IMR-90 (cell line): ENCODE measurements at regions not wholly inside any gene's neighbourhood (a gene's known extent, or its start where the extent isn't known, plus 50 kb on each side); places are given as distances from the start of the nearest gene placed in this dataset.

ENCODE experiments used
- ATAC-seq: fragments of 200-7000 bp; cut with Tn5 transposase; 2 replicates; pipeline ENCODE4 v1.9.1; 2020; ENCODE audit warnings: low read depth, mild to moderate bottlenecking, moderate library complexity
- BruUV-seq: library from RNA; stranded (reverse); fragments of 400-500 nt; replicated peaks from 2 replicates; lab custom pipeline; 2021; lab: Mats Ljungman, UMichigan
- CTCF ChIA-PET: fragments of 300-600 bp; formaldehyde crosslinking; extraction: SDS; loops from one replicate; lab custom pipeline; 2021; ENCODE audit warnings: antibody characterized with exemption; lab: Yijun Ruan, JAX
- POLR2A ChIA-PET: fragments of 300-600 bp; sonication (Branson Sonifier 250); formaldehyde crosslinking; loops from one replicate; lab custom pipeline; 2022; ENCODE audit warnings: antibody characterized with exemption; ENCODE audit not compliant: unreplicated experiment; lab: Charles Lee
- DNase-seq: peaks from one replicate; pipeline ENCODE4 v3.0.0; 2013
- H2AFZ ChIP-seq: replicated peaks from 2 replicates; pipeline ENCODE3; 2013; ENCODE audit warnings: low read length, mild to moderate bottlenecking; ENCODE audit not compliant: poor library complexity
- H2AK5ac ChIP-seq: 2 replicates; pipeline ENCODE4 v1.6.1; 2013; ENCODE audit warnings: low read depth, low read length, inconsistent platforms
- H2AK9ac ChIP-seq: replicated peaks from 2 replicates; pipeline ENCODE3; 2013; ENCODE audit warnings: mild to moderate bottlenecking, low read depth, low read length, moderate library complexity; ENCODE audit not compliant: poor library complexity
- H2BK120ac ChIP-seq: 2 replicates; pipeline ENCODE4 v1.6.1; 2013; ENCODE audit warnings: low read depth, low read length, inconsistent platforms
- H2BK15ac ChIP-seq: 3 replicates; pipeline ENCODE4 v1.6.1; 2013; ENCODE audit warnings: low read depth, low read length, inconsistent platforms
- H2BK20ac ChIP-seq: 2 replicates; pipeline ENCODE4 v1.6.1; 2013; ENCODE audit warnings: low read depth, mild to moderate bottlenecking, inconsistent platforms, low read length, moderate library complexity
- H2BK5ac ChIP-seq: 2 replicates; pipeline ENCODE4 v1.6.1; 2013; ENCODE audit warnings: mild to moderate bottlenecking, low read depth, low read length, inconsistent platforms; ENCODE audit not compliant: poor library complexity, severe bottlenecking
- H3K14ac ChIP-seq: replicated peaks from 2 replicates; pipeline ENCODE4 v1.6.1; 2013; ENCODE audit warnings: low read depth, low read length, inconsistent platforms
- H3K18ac ChIP-seq: 2 replicates; pipeline ENCODE4 v1.6.1; 2013; ENCODE audit warnings: low read depth, low read length, control low read depth
- H3K23ac ChIP-seq: 2 replicates; pipeline ENCODE4 v1.6.1; 2013; ENCODE audit warnings: low read depth, low read length, inconsistent platforms
- H3K27ac ChIP-seq: 2 replicates; pipeline ENCODE4 v1.5.1; 2013; ENCODE audit warnings: mild to moderate bottlenecking, control low read depth, low read length; ENCODE audit not compliant: insufficient read depth
- H3K27me3 ChIP-seq: 2 replicates; pipeline ENCODE4 v1.6.1; 2013; ENCODE audit warnings: low read length; ENCODE audit not compliant: control insufficient read depth, insufficient read depth
- H3K36me3 ChIP-seq: 2 replicates; pipeline ENCODE4 v1.6.1; 2013; ENCODE audit warnings: low read length, mixed read lengths; ENCODE audit not compliant: control insufficient read depth, insufficient read depth
- H3K4ac ChIP-seq: 2 replicates; pipeline ENCODE4 v1.6.1; 2013; ENCODE audit warnings: low read depth, low read length, inconsistent platforms
- H3K4me1 ChIP-seq: 2 replicates; pipeline ENCODE4 v1.6.1; 2013; ENCODE audit warnings: low read length, mixed read lengths; ENCODE audit not compliant: control insufficient read depth, insufficient read depth
- H3K4me2 ChIP-seq: 2 replicates; pipeline ENCODE4 v1.6.1; 2013; ENCODE audit warnings: low read depth, mild to moderate bottlenecking, control low read depth, low read length, moderate library complexity
- H3K4me3 ChIP-seq: 2 replicates; pipeline ENCODE4 v1.5.1; 2013; ENCODE audit warnings: low read depth, mild to moderate bottlenecking, control low read depth, low read length, moderate library complexity; ENCODE audit not compliant: insufficient read depth
- H3K56ac ChIP-seq: 2 replicates; pipeline ENCODE4 v1.6.1; 2013; ENCODE audit warnings: low read length, inconsistent platforms; ENCODE audit not compliant: insufficient read depth; ENCODE audit errors: extremely low read depth
- H3K79me1 ChIP-seq, 2 experiments: 2 replicates each; pipeline ENCODE4 v1.6.1; 2013; ENCODE audit warnings: low read length in 2 of 2, inconsistent platforms in 1 of 2, low read depth in 1 of 2
- H3K9ac ChIP-seq: 2 replicates; pipeline ENCODE4 v1.6.1; 2013; ENCODE audit warnings: low read depth, low read length, control low read depth
- H3K9me1 ChIP-seq: 2 replicates; pipeline ENCODE4 v1.6.1; 2013; ENCODE audit warnings: low read length, inconsistent platforms; ENCODE audit not compliant: insufficient read depth
- H3K9me3 ChIP-seq: 2 replicates; pipeline ENCODE4 v1.6.1; 2013; ENCODE audit warnings: low read length; ENCODE audit not compliant: control insufficient read depth, insufficient read depth
- H4K20me1 ChIP-seq: 2 replicates; pipeline ENCODE4 v1.6.1; 2013; ENCODE audit warnings: low read length, inconsistent platforms; ENCODE audit not compliant: insufficient read depth
- H4K5ac ChIP-seq: 2 replicates; pipeline ENCODE4 v1.6.1; 2013; ENCODE audit warnings: mild to moderate bottlenecking, low read depth, low read length, control low read depth
- H4K8ac ChIP-seq, 2 experiments: 2 replicates each; pipeline ENCODE4 v1.6.1; 2013; ENCODE audit warnings: low read depth in 2 of 2, low read length in 2 of 2, control low read depth in 1 of 2, inconsistent platforms in 1 of 2
- H4K91ac ChIP-seq: 2 replicates; pipeline ENCODE4 v1.6.1; 2013; ENCODE audit warnings: low read depth, low read length, inconsistent platforms; ENCODE audit not compliant: insufficient read depth
- BHLHE40 ChIP-seq: fragments of 150-350 bp; IDR thresholded peaks from 2 replicates; pipeline ENCODE4 v1.6.1; 2016; ENCODE audit warnings: mild to moderate bottlenecking, low read depth, low read length
- CEBPB ChIP-seq: IDR thresholded peaks from 2 replicates; pipeline ENCODE4 v1.6.1; 2012; ENCODE audit warnings: low read depth, low read length, improper control_type of control experiment
- CHD1 ChIP-seq: IDR thresholded peaks from 2 replicates; pipeline ENCODE4 v1.6.1; 2012; ENCODE audit warnings: low read depth, low read length, improper control_type of control experiment
- CTCF ChIP-seq: conservative IDR thresholded peaks from 2 replicates; pipeline ENCODE4 v1.5.1; 2012; ENCODE audit warnings: mild to moderate bottlenecking, low read depth, low read length, improper control_type of control experiment
- FOS ChIP-seq: fragments of 150-350 bp; IDR thresholded peaks from 2 replicates; pipeline ENCODE4 v1.6.1; 2016; ENCODE audit warnings: low read depth, low read length
- MAFK ChIP-seq: IDR thresholded peaks from 2 replicates; pipeline ENCODE4 v1.6.1; 2012; ENCODE audit warnings: low read depth, low read length, improper control_type of control experiment
- MAZ ChIP-seq: IDR thresholded peaks from 2 replicates; pipeline ENCODE4 v1.6.1; 2012; ENCODE audit warnings: low read depth, mild to moderate bottlenecking, low read length, improper control_type of control experiment, moderate library complexity, borderline replicate concordance
- NFE2L2 ChIP-seq: fragments of 150-350 bp; IDR thresholded peaks from 2 replicates; pipeline ENCODE4 v1.6.1; 2016; ENCODE audit warnings: low read depth, mild to moderate bottlenecking, low read length
- POLR2A ChIP-seq: IDR thresholded peaks from 2 replicates; pipeline ENCODE4 v1.6.1; 2012; ENCODE audit warnings: mild to moderate bottlenecking, low read depth, low read length
- RAD21 ChIP-seq: IDR thresholded peaks from 2 replicates; pipeline ENCODE4 v1.6.1; 2012; ENCODE audit warnings: low read length, improper control_type of control experiment
- RCOR1 ChIP-seq: IDR thresholded peaks from 2 replicates; pipeline ENCODE4 v1.6.1; 2012; ENCODE audit warnings: mild to moderate bottlenecking, low read length, improper control_type of control experiment; ENCODE audit not compliant: insufficient replicate concordance
- RFX5 ChIP-seq: IDR thresholded peaks from 2 replicates; pipeline ENCODE4 v1.8.0; 2012; ENCODE audit warnings: low read depth, mild to moderate bottlenecking, low read length, moderate library complexity
- SMC3 ChIP-seq: fragments of 150-350 bp; IDR thresholded peaks from 2 replicates; pipeline ENCODE4 v1.6.1; 2016; ENCODE audit warnings: low read depth, mild to moderate bottlenecking, antibody characterized with exemption, low read length, moderate library complexity
- WGBS, 2 experiments: methylation state at CpG; one replicate each; pipeline versions ENCODE4 v1.1.5 to v1.1.7; 2013; ENCODE audit warnings: missing lambda C conversion rate in 2 of 2; ENCODE audit not compliant: insufficient read length in 1 of 2; ENCODE audit errors: extremely low coverage in 2 of 2; 5-methylcytosine and 5-hydroxymethylcytosine counted together
- dilution Hi-C: fragments of 300-500 bp; cut with HindIII; formaldehyde crosslinking; loops from one replicate; pipeline ENCODE4 v1.14.3; 2018; ENCODE audit warnings: low sequenced_read_pairs; ENCODE audit not compliant: unreplicated experiment
- in situ Hi-C: fragments of 300-500 bp; cut with MboI; formaldehyde crosslinking; loops from 3 replicates; pipeline ENCODE4 v1.14.3; 2019; ENCODE audit warnings: low sequenced_read_pairs, inconsistent platforms, mixed read lengths
- intact Hi-C: fragments of 100-400 bp; cut with micrococcal nuclease; formaldehyde crosslinking; loops from 2 replicates; pipeline ENCODE4 v1.10.0; 2022
- TF ChIP-seq, protein P1 (sequence below): fragments of 150-350 bp; IDR thresholded peaks from 2 replicates; pipeline ENCODE4 v1.6.1; 2017; ENCODE audit warnings: mild to moderate bottlenecking, antibody characterized with exemption, low read length, low read depth

DNA sequence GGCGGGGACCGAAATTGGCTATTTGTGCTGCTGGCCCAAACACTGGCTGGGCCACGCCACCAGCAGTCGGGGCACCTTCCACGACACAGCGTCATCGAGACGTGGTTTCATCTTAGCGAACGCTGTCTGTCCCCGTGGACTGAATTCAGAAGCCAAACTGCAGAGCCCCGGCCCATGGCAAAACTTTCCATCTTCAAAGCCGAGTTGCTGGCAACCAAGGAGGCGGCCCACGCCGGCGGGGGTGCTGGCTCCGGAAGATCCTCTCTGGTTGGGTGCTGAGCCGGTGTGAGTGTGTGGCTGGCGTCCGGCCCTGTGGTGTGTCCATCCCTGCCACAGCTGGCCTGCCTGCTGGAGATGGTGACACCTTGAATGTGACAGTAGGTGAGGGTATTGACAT is 96.6 kb upstream of the ADRA2C start:
- ATAC-seq, result no peak
- H2AK9ac ChIP-seq, result no peak overlapping the region
- H2AFZ ChIP-seq, result no peak overlapping the region
- intact Hi-C loops (no loop called here), in situ Hi-C loops (no loop called here), dilution Hi-C loops (no loop called here)
- H3K14ac ChIP-seq, result no peak overlapping the region
- H3K23ac ChIP-seq, result no peak overlapping the region
- H3K4me1 ChIP-seq, result peaks cover 5% of the 10 kb centered on the region
- H3K36me3 ChIP-seq, result no peaks in the 10 kb centered on the region
- BruUV-seq, result no TSS peak
- peaks cover 33% of the 10 kb centered on the region for H3K27me3 ChIP-seq
- TF ChIP-seq RFX5 (no peak), POLR2A (no peak), CTCF (no peak), MAFK (no peak), CHD1 (no peak), MAZ (no peak), SMC3 (no peak), RCOR1 (no peak), FOS (no peak), CEBPB (no peak), RAD21 (no peak), BHLHE40 (no peak), NFE2L2 (no peak)
- TF ChIP-seq, protein P1, sequence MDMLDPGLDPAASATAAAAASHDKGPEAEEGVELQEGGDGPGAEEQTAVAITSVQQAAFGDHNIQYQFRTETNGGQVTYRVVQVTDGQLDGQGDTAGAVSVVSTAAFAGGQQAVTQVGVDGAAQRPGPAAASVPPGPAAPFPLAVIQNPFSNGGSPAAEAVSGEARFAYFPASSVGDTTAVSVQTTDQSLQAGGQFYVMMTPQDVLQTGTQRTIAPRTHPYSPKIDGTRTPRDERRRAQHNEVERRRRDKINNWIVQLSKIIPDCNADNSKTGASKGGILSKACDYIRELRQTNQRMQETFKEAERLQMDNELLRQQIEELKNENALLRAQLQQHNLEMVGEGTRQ, result no peak
- H3K27ac ChIP-seq, result no peak overlapping the region
- H3K56ac ChIP-seq, result no peak overlapping the region
- H3K4me3 ChIP-seq, result no peak overlapping the region
- no peak overlapping the region for H2BK20ac ChIP-seq
- WGBS, 2 experiments, result 79% methylated on average over 14 of the region's 21 CpGs; no CpG with 5 or more reads in 1 of the 2 experiments
- H4K20me1 ChIP-seq, result no peaks in the 10 kb centered on the region
- no peak overlapping the region for H2AK5ac ChIP-seq
- no peaks in the 10 kb centered on the region for H3K79me1 ChIP-seq
- POLR2A ChIA-PET, result no interaction called here
- H2BK5ac ChIP-seq, result no peak overlapping the region
- no peak overlapping the region for H3K9ac ChIP-seq
- H2BK120ac ChIP-seq, result no peak overlapping the region
- no peak overlapping the region for H4K91ac ChIP-seq
- H2BK15ac ChIP-seq, result no peak overlapping the region
- H4K8ac ChIP-seq, result no peak overlapping the region
- H3K4ac ChIP-seq, result no peak overlapping the region
- H4K5ac ChIP-seq, result no peak overlapping the region
- CTCF ChIA-PET, result no interaction called here
- no peak overlapping the region for H3K18ac ChIP-seq
- no peaks in the 10 kb centered on the region for H3K9me1 ChIP-seq
- H3K9me3 ChIP-seq, result peaks cover 22% of the 10 kb centered on the region
- H3K4me2 ChIP-seq, result no peak overlapping the region
- DNase-seq, result no peak
